ENCODE measurements at regions not wholly inside any gene's neighbourhood (a gene's known extent, or its start where the extent isn't known, plus 50 kb on each side); places are given as distances from the start of the nearest gene placed in this dataset.

DNA sequence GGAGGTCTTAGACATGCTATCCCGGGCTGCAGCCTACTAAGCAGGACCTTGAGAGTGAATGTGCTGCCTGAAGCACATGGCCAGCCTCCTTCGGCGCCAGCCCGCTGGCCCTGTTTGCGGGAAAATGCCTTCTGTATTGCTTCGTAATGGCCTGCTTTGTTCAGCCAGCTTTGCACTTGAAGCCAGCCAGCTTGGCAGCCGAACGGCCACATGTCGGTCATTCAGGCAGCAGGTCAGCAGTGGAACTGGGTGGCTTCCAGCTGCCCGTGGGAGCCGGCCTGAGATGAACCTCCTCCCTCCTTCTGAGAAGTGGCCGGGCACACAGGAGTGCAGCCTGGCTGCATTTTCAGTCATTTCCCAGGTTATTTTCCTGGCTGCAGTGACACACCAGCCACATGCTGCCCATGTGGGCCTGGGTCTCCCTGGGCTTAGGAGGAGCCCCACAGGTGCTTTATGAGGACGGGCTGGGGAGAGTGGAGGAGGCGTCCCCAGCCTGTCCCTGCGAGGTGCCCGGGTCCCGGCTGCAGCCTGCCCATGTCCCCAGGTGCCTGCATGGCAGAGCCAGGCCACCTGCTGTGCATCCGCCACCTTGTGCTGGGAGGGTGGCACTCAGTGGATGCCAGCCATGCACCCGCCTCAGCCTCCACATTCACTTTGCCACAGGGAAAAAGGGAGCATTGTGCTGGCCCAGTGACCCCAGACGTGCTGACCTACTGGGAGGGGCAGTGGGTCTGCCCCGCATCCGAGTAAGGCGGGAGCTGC, 103.5 kb downstream of the SIK1 start:
- no peak for TF ChIP-seq POLR2A (IDR thresholded peaks at IDR 0.05)
- TF ChIP-seq, protein P1, sequence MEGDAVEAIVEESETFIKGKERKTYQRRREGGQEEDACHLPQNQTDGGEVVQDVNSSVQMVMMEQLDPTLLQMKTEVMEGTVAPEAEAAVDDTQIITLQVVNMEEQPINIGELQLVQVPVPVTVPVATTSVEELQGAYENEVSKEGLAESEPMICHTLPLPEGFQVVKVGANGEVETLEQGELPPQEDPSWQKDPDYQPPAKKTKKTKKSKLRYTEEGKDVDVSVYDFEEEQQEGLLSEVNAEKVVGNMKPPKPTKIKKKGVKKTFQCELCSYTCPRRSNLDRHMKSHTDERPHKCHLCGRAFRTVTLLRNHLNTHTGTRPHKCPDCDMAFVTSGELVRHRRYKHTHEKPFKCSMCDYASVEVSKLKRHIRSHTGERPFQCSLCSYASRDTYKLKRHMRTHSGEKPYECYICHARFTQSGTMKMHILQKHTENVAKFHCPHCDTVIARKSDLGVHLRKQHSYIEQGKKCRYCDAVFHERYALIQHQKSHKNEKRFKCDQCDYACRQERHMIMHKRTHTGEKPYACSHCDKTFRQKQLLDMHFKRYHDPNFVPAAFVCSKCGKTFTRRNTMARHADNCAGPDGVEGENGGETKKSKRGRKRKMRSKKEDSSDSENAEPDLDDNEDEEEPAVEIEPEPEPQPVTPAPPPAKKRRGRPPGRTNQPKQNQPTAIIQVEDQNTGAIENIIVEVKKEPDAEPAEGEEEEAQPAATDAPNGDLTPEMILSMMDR (IDR thresholded peaks at IDR 0.05), result no peak
